D721Med (cell line): ENCODE measurements at regions not wholly inside any gene's neighbourhood (a gene's known extent, or its start where the extent isn't known, plus 50 kb on each side); places are given as distances from the start of the nearest gene placed in this dataset.

Source experiments
- DNase-seq: peaks from one replicate; pipeline ENCODE4 v3.0.0; 2011; ENCODE audit warnings: low spot score; ENCODE audit not compliant: insufficient read length
- FAIRE-seq: peaks from 2 replicates; lab custom pipeline; 2011; peaks lifted over from hg19 to GRCh38; lab: Jason Lieb, UNC
- CTCF ChIP-seq: IDR thresholded peaks from 2 replicates; pipeline ENCODE4 v1.5.1; 2012; ENCODE audit warnings: mild to moderate bottlenecking, control low read depth; ENCODE audit not compliant: insufficient read depth; ENCODE audit errors: missing control alignments

- TF ChIP-seq CTCF, result no peak
- DNase-seq, result no peak
- FAIRE-seq, result no peak
Measured at GRCh38 chr1:216812966-216813365, 89.7 kb upstream of the ESRRG start.

DNA sequence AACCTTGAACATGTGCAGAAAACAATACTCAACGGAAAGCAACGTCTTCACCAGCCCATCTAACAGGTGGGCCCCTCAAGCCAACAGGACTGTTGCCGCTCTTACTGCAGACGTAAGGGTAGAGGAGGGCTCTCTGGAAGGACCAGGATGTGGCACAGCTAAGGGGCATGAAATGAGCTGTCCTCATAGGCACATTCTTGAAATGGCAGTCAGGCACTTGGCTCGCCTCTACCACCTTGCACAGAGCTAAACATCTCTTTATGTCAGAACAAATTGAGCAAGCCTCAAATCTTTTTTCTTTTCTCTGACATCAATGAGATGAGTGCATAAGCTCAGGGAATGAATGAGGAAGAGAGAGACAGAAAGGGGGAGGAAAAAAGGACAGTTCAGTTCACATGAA lies 86.4 kb upstream of the ESRRG start:
- DNase-seq (no peak), FAIRE-seq (no peak)
- no peak for TF ChIP-seq CTCF

GRCh38 chr1:216807696-216808095 lies 84.5 kb upstream of the ESRRG start:
- no peak for DNase-seq
- no peak for FAIRE-seq
- no peak for TF ChIP-seq CTCF

- no peak for FAIRE-seq
- no peak for TF ChIP-seq CTCF
- no peak for DNase-seq
Measured at GRCh38 chr1:216805953-216806352, 82.7 kb upstream of the ESRRG start.

- TF ChIP-seq CTCF, result no peak
- DNase-seq (no peak), FAIRE-seq (no peak)
Measured at GRCh38 chr1:216805233-216805632, 82.0 kb upstream of the ESRRG start.

- no peak for FAIRE-seq
- TF ChIP-seq CTCF, result no peak
- no peak for DNase-seq
Measured at GRCh38 chr1:216804111-216804510, 80.9 kb upstream of the ESRRG start.

- no peak for TF ChIP-seq CTCF
- no peak for DNase-seq
- FAIRE-seq, result no peak
Measured at GRCh38 chr1:216794586-216794985, 71.4 kb upstream of the ESRRG start.
